Posterior cingulate gyrus (tissue), 11 donors: ENCODE measurements at regions not wholly inside any gene's neighbourhood (a gene's known extent, or its start where the extent isn't known, plus 50 kb on each side); places are given as distances from the start of the nearest gene placed in this dataset.

Experiments used
- DNase-seq, 10 donors: peaks; one replicate each; pipeline versions ENCODE4 v3.0.0 to v3.0.0-alpha.2; 2020 to 2021; ENCODE audit warnings: mixed read lengths in 3 of 10
- intact Hi-C: fragments of 100-400 bp; cut with DNase I; formaldehyde crosslinking; loops from one replicate; pipeline ENCODE4 v1.15.1; 2023

DNA sequence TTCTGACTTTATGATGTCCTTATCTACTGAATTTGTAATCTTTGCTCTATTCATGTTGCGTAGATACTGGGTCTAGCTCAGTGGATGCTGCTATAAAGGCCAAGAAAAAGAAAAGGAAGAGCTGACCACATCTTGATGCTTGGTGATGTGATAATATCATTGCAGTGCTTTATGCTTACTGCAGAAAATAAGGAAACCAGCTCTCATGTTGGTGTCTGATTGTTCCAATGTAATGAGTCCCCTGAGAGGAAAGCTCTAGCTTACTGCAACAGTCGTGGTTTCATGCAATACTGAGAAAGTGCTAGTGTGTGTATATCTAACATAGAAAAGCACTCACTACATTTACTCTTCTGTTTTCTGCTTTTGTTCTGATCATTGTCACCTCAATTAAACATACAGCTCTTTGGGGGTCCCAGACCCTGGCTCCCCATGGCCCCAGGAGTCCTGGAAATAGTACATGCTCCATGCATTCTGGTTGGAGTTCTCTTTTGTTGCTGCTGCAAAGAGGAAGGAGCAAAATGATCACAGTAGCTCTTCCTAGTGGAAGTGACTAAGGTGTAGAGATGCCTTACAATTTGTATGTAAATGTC is 338.8 kb downstream of the CYRIA start:
- intact Hi-C loops: no loop called here
- DNase-seq: no peak

- intact Hi-C loops: no loop called here
- DNase-seq: no peak
Observed at GRCh38 chr2:16325976-16326510, 339.6 kb downstream of the CYRIA start.

GRCh38 chr2:16325016-16325975 is 340.3 kb downstream of the CYRIA start:
- intact Hi-C loops: no loop called here

DNA sequence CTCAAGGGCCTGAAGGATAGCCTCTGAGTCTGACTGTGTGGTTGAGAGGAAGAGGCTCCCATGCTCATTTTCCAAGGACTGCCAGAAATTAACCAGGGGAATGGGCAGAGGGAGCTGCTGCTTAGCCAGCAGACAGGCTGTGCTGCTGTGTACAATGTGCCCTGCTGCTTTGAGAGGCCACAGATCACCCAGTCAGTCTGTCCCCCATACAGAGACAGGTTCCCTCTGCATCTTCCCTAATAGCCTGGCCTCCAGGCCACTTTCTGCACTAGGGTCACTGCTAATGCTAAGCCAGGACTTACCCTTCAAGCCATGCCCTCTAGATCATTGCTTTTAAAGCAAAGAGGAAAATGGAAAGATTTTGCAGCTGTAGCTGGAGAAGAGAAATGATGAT is 341.1 kb downstream of the CYRIA start:
- DNase-seq: no peak
- intact Hi-C loops: no loop called here

More at GRCh38 chr2:16325016-16325975, 340.3 kb downstream of the CYRIA start:
- DNase-seq: no peak

- no peak for DNase-seq
- intact Hi-C loops: no loop called here
Observed at GRCh38 chr2:16323551-16324543, 341.8 kb downstream of the CYRIA start.

DNA sequence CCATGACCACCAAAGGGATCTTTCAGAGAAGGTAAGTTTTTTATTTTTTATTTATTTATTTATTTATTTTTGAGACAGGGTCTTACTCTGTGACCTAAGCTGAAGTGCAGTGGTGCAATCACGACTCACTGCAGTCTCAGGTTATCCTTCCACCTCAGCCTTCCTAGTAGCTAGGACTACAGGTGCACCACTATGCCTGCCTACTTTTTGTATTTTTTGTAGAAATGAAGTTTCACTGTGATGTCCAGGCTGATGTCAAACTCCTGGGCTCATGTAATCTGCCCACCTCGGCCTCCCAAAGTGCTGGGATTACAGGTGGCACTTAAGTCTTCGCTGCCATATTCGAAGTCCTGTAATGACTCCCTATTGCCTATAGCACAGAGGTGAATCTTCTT is 342.5 kb downstream of the CYRIA start:
- intact Hi-C loops: no loop called here
- DNase-seq: no peak

GRCh38 chr2:16322308-16323125 is 343.1 kb downstream of the CYRIA start:
- intact Hi-C loops: loop anchor here (1.0 kb wide), 2 partner anchors 383 to 685 kb away; no protein-coding TSS in a partner anchor

GRCh38 chr2:16321872-16322271 is 343.8 kb downstream of the CYRIA start:
- intact Hi-C loops: loop anchor here (1.0 kb wide), 2 partner anchors 383 to 685 kb away; no protein-coding TSS in a partner anchor

More at GRCh38 chr2:16322308-16323125, 343.1 kb downstream of the CYRIA start:
- no peak for DNase-seq

GRCh38 chr2:16321256-16321655 is 344.4 kb downstream of the CYRIA start:
- intact Hi-C loops: no loop called here
- no peak for DNase-seq

More at GRCh38 chr2:16321872-16322271, 343.8 kb downstream of the CYRIA start:
- peak in 2 of 10 donors; percentile 19 to 52 for DNase-seq

DNA sequence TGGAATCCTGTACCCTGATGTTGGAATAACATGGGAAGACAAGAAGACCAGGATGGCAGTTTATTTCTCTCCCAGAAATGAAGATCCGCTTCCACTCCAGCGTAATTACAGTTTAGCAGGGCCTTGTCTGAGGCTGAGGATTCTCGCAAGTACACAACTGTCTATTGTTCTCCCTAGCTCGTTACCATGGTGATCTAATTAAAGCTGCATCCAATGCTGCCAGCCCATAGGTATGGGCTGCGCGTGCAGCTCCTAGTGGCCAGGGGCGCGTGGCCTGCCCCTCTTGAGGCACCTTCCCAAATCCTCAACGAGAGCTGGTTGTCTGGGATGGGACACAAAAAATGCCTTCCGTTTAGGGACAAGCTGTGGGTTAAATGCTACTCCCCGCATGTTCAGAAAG is 344.9 kb downstream of the CYRIA start:
- intact Hi-C loops: no loop called here
- DNase-seq: peak in 1 of 10 donors; percentile 37

DNA sequence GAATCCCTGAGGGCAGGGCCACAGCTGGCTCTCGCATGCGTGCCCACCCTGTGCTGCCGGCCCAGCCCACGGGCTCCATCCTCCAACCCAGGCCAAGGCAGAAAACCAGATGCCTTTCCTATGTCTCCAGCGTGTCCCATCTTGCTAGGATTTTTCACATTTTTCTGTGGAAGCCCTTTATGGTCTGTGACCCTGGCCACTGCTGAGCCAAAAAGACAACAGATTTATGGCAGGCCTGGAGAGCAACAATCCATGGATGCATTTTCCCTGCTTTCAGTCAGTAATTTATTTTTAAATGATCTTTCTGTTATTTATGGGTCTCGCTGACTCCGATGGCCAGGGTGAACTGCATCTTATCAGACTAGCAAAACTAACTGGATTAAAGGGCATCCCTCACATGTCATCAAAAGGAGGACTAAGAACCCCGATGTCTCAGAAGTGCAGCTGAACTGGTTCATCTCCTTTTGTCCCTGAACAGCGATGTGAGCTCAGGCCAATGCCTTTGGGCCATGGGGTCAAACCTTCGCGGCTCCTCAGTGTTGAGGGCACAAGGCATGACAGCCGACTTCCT is 346.0 kb downstream of the CYRIA start:
- intact Hi-C loops: no loop called here
- no peak for DNase-seq

- no peak for DNase-seq
- intact Hi-C loops: no loop called here
Observed at GRCh38 chr2:16318474-16319195, 347.0 kb downstream of the CYRIA start.

DNA sequence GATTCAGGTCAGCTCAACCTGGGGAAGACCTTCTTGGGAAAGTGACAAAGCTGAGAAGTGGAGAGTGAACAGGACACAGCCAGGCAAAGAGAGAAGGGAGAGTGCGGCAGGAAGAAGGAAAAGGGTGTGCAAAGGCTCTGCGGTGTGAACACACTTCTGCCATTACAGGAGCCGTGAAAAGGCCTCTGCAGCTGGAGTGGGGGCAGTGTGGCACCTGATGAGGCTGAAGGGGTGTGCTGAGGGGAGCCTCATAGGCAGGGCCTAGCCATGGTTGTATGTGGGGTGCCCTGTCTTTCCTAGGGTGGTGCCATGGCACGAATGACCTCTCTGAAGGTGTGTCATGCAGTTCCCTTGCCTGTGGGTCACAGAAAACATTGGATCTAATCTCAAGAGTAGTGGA is 347.6 kb downstream of the CYRIA start:
- DNase-seq: no peak
- intact Hi-C loops: no loop called here

GRCh38 chr2:16317211-16317830 is 348.3 kb downstream of the CYRIA start:
- intact Hi-C loops: no loop called here
- no peak for DNase-seq

DNA sequence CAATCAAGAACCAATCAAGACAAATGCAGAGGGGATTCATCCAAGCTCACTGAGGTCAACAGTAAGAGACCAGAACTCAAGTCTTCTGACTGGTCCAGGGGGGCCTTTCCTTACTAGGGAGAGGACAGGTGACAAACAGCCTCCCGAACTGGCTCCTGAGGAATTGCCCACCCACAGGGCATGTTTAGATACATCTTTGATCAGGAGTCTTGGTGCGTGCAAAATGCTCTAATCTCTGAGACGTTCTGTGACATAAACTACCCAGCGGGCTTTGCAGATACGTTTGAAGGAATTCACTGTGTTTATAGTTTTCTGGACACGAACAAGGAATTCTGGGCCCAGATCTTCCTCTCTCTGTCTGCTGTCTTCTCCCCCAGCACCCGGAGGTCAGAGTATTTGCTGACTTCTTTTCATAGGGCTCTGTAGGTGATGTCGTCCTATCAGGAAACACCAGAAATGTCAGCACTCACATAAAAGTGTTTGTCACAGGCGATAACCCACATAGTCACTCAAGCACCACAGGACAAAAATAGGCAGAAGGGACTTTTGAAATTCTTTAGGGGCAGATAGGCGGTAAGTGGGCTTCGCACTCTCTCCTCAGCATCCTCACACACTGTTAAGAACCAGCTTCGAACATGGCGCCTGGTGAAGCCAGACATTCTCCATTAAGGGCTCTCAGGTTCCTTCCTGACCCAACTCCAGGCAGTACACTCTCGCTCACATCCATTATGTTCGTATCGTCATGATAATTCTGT is 349.0 kb downstream of the CYRIA start:
- intact Hi-C loops: no loop called here
- no peak for DNase-seq

DNA sequence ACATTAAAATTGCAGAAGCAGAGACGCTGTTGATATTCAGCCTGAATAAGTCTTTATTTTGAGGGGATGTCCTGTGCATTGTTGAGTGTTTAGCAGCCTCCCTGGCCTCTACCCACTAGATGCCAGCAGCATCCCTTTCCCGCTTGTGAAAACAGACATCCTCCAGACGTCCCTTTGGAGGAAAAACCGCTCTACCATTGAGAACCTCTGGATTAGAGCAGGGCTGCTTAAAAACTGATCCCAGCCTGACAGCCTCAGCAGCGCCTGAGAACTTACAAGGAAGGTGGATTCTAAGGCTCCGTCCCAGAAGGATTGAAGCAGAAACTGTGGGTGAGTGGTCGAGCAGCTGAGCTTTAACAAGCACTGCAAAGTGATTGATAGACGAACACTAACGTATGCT is 349.7 kb downstream of the CYRIA start:
- DNase-seq: no peak
- intact Hi-C loops: no loop called here

DNA sequence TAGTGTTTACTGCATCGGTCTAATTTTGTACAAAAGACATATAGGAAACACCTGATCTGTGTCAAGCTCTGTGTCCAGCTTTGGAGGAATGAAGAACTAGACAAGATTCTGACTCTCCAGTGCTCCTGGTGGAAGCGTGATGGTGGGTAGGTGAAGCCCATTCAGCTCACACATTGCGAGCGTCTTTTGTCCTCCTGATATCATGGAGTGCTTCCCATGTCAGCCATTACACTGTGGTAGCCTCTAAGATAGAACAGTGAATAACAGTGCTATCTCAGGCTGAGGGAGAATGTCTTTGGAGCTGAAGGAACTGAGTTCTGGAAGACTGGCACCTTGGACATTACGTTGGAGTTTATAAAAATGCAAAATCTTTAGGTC is 350.2 kb downstream of the CYRIA start:
- DNase-seq: no peak
- intact Hi-C loops: no loop called here
